GM19324 (cell line): ENCODE measurements at regions not wholly inside any gene's neighbourhood (a gene's known extent, or its start where the extent isn't known, plus 50 kb on each side); places are given as distances from the start of the nearest gene placed in this dataset.

ENCODE experiments used
- ATAC-seq: cut with Tn5 transposase; IDR thresholded peaks from one replicate; pipeline ENCODE4 v1.9.1; 2021; ENCODE audit warnings: mild to moderate bottlenecking, moderate library complexity; ENCODE audit not compliant: unreplicated experiment, low FRiP score

DNA sequence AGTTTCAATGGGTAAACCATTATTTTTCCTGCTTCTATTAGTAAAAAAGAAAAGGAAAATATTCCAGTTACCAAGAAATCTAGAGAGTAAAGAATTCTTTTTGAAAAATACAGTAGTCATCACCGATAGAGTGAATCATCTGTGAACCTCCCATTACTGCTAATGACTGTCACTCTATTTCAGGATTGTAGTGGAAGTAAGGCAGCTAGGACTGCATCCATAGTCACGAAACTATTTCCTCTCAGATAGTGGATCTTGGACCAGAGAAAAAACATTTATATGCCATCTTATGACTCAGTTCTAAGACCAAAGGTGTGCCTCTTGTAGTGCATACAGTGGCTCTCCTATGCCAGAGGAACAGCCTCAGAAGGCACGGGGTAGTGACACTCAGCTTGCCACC, 173.9 kb upstream of the PLEKHA5 start:
- no peak for ATAC-seq

GRCh38 chr12:18965203-18965602, 164.3 kb upstream of the PLEKHA5 start:
- ATAC-seq = no peak

GRCh38 chr12:18966954-18967353, 162.6 kb upstream of the PLEKHA5 start:
- ATAC-seq = no peak

DNA sequence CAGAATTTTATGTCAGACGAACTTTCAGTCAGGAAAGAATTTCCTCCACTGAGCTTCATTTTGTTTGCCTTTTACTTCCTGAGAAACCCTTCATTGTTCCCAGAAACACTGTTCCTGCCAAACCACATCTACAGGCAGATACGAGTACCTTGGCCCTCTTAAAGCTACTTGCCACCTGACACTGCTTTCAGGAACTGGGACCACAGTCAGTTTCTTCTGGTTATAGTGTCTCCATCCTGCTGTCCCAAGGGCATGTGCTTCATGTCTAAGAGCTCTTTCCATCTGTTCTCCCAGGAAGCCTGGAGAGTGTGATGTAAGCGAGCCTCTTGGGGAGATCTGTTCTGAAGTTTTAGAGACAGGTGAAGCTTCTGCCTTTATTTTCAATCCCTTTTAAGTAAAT, 161.7 kb upstream of the PLEKHA5 start:
- ATAC-seq = no peak

- no peak for ATAC-seq
Measured at GRCh38 chr12:18969512-18969911, 160.0 kb upstream of the PLEKHA5 start.

GRCh38 chr12:18970603-18971002, 158.9 kb upstream of the PLEKHA5 start:
- no peak for ATAC-seq

DNA sequence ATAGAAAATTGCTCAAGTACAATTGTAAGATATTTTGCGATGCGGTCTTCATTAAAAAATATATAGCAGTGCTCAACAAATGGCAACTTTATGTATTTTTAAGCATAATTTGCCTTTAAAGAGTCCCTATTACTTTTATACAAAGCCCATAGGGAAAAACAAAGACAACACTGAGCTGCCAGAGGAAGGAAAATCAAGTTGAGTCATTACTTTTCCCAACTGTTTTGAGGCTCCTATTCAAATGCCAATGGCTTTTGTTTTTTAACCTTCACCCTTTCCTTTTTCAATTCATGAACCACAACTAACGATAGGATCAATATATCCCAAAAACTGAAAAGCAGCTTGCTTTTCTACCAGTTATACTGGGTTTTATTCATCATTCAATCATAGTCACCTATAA, 157.6 kb upstream of the PLEKHA5 start:
- no peak for ATAC-seq

- no peak for ATAC-seq
Measured at GRCh38 chr12:18975933-18976332, 153.6 kb upstream of the PLEKHA5 start.

- ATAC-seq = no peak
Measured at GRCh38 chr12:18979401-18980126, 150.0 kb upstream of the PLEKHA5 start.

DNA sequence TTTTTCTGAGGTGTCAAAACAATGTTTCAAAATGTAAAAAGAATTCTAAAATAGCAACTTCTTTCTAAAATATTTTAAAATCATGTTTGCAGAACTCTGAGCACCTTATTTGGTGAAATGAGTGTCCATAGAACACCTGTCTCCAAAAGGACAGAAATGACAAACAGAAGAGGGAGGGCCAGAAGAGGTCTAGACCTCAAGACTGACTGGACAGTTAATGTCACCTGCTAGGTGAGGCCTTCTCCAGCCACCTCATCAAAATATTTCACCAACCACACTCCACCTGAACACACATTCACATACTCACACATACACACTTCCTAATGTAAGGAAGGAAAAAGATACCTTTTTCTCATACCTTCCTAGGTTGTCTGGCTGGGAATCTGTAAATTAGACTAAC, 147.8 kb upstream of the PLEKHA5 start:
- ATAC-seq = peak; percentile 21

DNA sequence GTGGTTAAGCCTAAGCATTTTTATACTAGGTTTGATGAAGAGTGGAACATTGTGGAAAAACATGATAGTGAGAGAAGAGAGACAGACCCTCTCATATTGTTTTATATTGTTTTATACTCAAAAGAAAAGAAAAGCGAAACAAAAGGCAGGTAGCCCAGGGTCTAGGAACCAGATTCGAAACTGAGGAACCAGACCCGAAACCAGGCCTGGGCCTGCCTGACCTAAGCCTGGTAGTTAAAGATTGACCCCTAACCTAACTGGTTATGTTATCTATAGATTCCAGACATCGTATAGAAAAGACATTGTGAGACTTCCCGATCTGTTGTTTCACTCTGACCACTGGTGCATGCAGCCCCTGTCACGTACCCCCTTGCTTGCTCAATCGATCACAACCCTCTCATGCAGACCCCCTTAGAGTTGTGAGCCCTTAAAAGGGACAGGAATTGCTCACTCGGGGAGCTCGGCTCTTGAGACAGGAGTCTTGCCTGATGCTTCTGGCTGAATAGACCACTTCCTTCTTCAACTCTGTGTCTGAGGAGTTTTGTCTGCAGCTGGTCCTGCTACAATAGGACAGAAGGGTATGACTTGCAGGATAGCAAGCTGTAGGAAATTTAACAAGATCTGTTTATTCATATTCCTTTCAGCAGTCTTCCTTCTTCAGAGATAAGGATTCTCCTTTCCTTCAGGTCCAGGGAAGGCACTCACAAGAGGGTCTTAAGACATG, 147.1 kb upstream of the PLEKHA5 start:
- peak; percentile 69 for ATAC-seq

GRCh38 chr12:18983854-18984253, 145.7 kb upstream of the PLEKHA5 start:
- no peak for ATAC-seq

GRCh38 chr12:18990856-18991255, 138.7 kb upstream of the PLEKHA5 start:
- no peak for ATAC-seq

DNA sequence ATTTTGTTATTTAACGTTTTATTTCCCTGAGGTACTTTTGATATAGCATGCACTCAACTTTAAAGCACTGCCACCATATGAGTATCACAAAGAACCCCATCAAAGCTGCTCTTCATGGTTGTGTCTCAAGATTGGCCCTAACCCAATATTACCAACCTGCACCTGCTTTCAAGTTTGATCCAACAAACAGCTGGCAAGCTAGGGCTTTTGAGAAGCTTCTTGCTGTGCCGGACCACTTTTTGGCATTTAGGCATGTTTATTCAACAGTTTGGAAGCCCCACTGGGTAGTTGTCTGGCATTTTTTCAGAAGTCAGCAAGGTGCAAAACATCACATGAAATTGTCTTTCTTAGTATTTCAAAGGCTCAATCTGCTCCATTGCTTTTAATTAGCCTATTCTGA, 137.2 kb upstream of the PLEKHA5 start:
- ATAC-seq = no peak

GRCh38 chr12:18998343-18999261, 130.9 kb upstream of the PLEKHA5 start:
- no peak for ATAC-seq

DNA sequence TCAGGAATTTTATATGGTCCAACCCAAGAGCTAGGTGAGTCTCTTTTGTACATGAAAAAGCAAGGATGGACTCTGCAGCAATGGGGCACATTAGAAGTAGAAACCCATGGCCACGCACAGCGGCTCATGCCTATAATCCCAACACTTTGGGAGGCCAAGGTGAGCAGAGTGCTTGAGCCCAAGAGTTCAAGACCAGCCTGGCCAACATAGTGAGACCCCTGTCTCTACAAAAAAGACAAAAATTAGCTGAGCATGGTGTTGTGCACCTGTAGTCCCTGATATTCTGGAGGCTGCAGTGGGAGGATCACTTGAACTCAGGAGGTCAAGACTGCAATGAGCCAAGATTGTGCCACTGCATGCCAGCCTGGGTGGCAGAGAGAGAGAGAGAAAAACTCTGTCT, 128.7 kb upstream of the PLEKHA5 start:
- no peak for ATAC-seq

DNA sequence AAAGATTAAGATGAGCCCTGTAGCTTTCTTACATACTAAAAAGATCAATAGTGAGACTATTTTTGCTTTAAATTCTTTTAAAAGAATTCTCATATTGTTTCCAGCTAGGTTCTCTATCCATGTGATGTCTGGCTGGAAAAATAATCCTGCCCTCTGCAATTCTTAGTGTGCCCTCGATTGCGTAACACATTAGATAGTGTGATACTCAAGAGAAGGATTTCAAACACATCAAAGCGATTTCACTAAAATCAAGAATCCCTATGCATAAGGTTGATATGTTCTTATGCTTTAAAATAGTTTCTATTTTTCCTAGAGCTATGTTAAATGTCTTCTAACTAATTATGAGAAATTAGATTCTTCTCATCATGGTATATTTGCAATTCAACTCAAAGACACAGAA, 127.3 kb upstream of the PLEKHA5 start:
- no peak for ATAC-seq

GRCh38 chr12:19003141-19003540, 126.4 kb upstream of the PLEKHA5 start:
- no peak for ATAC-seq

- ATAC-seq = no peak
Measured at GRCh38 chr12:19003987-19004619, 125.4 kb upstream of the PLEKHA5 start.

DNA sequence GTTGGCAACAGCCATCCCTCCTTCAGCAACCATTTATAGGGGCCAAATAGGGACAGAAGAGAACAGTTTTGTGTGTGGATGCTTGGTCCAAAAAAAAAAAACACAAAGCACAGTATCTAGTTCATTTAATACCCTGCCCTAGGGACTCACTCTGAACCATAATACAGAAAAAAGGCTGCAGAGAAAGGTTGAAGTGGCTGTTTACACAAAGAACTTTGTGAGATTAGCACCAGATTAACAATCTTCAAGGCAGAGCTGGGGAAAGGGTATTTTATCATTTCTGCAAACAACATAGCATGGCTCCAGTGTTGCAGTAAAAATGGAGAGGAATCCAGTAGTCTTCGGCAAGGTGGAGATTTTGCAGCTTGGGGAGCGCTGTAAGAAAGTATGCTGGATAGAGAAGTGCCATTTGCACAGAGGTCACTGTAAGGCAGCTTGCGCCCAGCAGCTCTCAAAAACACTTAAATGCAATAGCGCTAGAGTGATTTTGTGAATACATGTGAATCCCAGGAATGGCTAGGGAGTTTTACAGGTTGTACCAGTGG, 124.2 kb upstream of the PLEKHA5 start:
- no peak for ATAC-seq
